ENCODE measurements at regions not wholly inside any gene's neighbourhood (a gene's known extent, or its start where the extent isn't known, plus 50 kb on each side); places are given as distances from the start of the nearest gene placed in this dataset.

- 77% methylated on average over 5 of the region's 5 CpGs for WGBS (ENCODE audit: missing lambda C conversion rate)
- Histone ChIP-seq H3K9me3 (no peaks in the 10 kb centered on the region), H3K27ac (no peak overlapping the region), H3K4me3 (no peak overlapping the region), H3K4me1 (no peaks in the 10 kb centered on the region), H3K4me2 (no peak overlapping the region)
- ChIA-PET POLR2A (no interaction called here), CTCF (no interaction called here)
- TF ChIP-seq JUN (IDR thresholded peaks at IDR 0.05) = no peak
- no peak for TF ChIP-seq JUNB (IDR thresholded peaks at IDR 0.05)
- TF ChIP-seq SREBF2 (IDR thresholded peaks at IDR 0.05) = no peak
- no peak for TF ChIP-seq CBX8 (IDR thresholded peaks at IDR 0.05)
- no peak for TF ChIP-seq HMGXB4 (CRISPR knock-in tag; IDR thresholded peaks at IDR 0.05; ENCODE audit: borderline replicate concordance)
- no peak for FAIRE-seq
- DNase-seq (ENCODE audit: low read depth in 1 of 2, low spot score in 1 of 2) = no peak
- ATAC-seq = no peak
Measured at GRCh38 chr6:147704691-147705090, 196.2 kb downstream of the SAMD5 start.

GRCh38 chr6:147707524-147707923, 199.0 kb downstream of the SAMD5 start:
- no peak overlapping the region for H3K27ac ChIP-seq
- no peak for DNase-seq (ENCODE audit: low read depth in 1 of 2, low spot score in 1 of 2)
- no peak for ATAC-seq
- no peaks in the 10 kb centered on the region for H3K9me3 ChIP-seq
- POLR2A ChIA-PET = no interaction called here
- no peak for FAIRE-seq
- no peak overlapping the region for H3K4me2 ChIP-seq
- no peak overlapping the region for H3K4me3 ChIP-seq
- no peak for TF ChIP-seq JUN (IDR thresholded peaks at IDR 0.05)
- TF ChIP-seq KDM1A (IDR thresholded peaks at IDR 0.05; ENCODE audit: low read depth) = no peak
- no peak for TF ChIP-seq JUNB (IDR thresholded peaks at IDR 0.05)
- TF ChIP-seq NFE2L2 (conservative IDR thresholded peaks at IDR 0.05; ENCODE audit: low read length) = no peak
- TF ChIP-seq FOSL2 (IDR thresholded peaks at IDR 0.05) = no peak
- no peak for TF ChIP-seq FOSL2 (CRISPR knock-in tag; IDR thresholded peaks at IDR 0.05)
- CTCF ChIA-PET = no interaction called here
- H3K4me1 ChIP-seq = no peaks in the 10 kb centered on the region

GRCh38 chr6:147708170-147708569, 199.7 kb downstream of the SAMD5 start:
- TF ChIP-seq JUN (IDR thresholded peaks at IDR 0.05) (no peak), JUNB (IDR thresholded peaks at IDR 0.05) (no peak), ELK1 (IDR thresholded peaks at IDR 0.05; ENCODE audit: low read depth, low read length) (no peak), RCOR1 (IDR thresholded peaks at IDR 0.05; ENCODE audit: low read depth, low read length) (no peak), FOXS1 (CRISPR knock-in tag; IDR thresholded peaks at IDR 0.05) (no peak), EHF (CRISPR knock-in tag; IDR thresholded peaks at IDR 0.05) (no peak), HOXB5 (CRISPR knock-in tag; IDR thresholded peaks at IDR 0.05) (no peak), GATA3 (IDR thresholded peaks at IDR 0.05; ENCODE audit: borderline replicate concordance) (no peak), MAFK (IDR thresholded peaks at IDR 0.05; ENCODE audit: partially characterized antibody) (no peak), CHD4 (IDR thresholded peaks at IDR 0.05; ENCODE audit: borderline replicate concordance) (no peak), FOSL2 (IDR thresholded peaks at IDR 0.05) (no peak), FOSL2 (CRISPR knock-in tag; IDR thresholded peaks at IDR 0.05) (no peak), KDM5A (IDR thresholded peaks at IDR 0.05) (no peak), RNF2 (IDR thresholded peaks at IDR 0.05; ENCODE audit: borderline replicate concordance, low read depth) (no peak)
- ATAC-seq (no peak), DNase-seq (ENCODE audit: low read depth in 1 of 2, low spot score in 1 of 2) (no peak), FAIRE-seq (no peak)
- ChIA-PET CTCF (no interaction called here), POLR2A (no interaction called here)
- H3K4me1 ChIP-seq = no peaks in the 10 kb centered on the region
- no peak overlapping the region for H3K4me2 ChIP-seq
- H3K27ac ChIP-seq = no peak overlapping the region
- 87% methylated on average over 3 of the region's 3 CpGs for WGBS (ENCODE audit: missing lambda C conversion rate)
- H3K9me3 ChIP-seq = no peaks in the 10 kb centered on the region
- no peak overlapping the region for H3K4me3 ChIP-seq
